ENCODE measurements at regions not wholly inside any gene's neighbourhood (a gene's known extent, or its start where the extent isn't known, plus 50 kb on each side); places are given as distances from the start of the nearest gene placed in this dataset.

DNA sequence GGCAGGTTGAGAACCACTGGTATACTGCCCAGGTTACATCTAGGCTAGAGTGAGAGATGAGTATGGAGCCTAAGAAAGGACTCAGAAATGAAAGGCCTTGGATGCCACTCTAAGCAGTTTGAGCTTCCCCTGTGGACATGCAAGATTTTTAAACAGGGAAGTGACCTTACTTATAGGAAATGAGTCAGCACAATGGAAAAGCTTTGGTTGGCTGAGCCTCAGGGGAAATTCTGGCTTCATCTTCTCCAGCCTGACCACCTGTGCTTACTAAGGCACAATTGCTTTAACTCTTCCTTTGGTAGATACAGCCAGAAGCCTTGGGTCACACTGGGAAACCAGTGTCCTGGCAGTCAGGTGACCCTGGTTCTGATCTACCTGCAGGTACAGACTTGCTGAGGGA is 380.2 kb upstream of the ZNF462 start:
- TF ChIP-seq ATF3 (CRISPR knock-in tag; conservative IDR thresholded peaks at IDR 0.05) (no peak), NFYB (CRISPR knock-in tag; conservative IDR thresholded peaks at IDR 0.05; ENCODE audit: low read depth) (no peak), ATF1 (CRISPR knock-in tag; IDR thresholded peaks at IDR 0.05) (no peak)

All from WTC11 (cell line).